KBM-7 (cell line): ENCODE measurements at regions not wholly inside any gene's neighbourhood (a gene's known extent, or its start where the extent isn't known, plus 50 kb on each side); places are given as distances from the start of the nearest gene placed in this dataset.
"Not testable (repeated sequence)": the region's sequence is repeated elsewhere in the genome, so short reads cannot be mapped to it uniquely, and the experiment has no call there.

Source experiments
- DNase-seq: peaks from one replicate; pipeline ENCODE4 v3.0.0-alpha.2; 2015
- in situ Hi-C: fragments of 300-500 bp; cut with MboI; formaldehyde crosslinking; loops from 2 replicates; pipeline ENCODE4 v1.14.3; 2020; ENCODE audit warnings: low sequenced_read_pairs, low pct_unique_long_range_greater_than_20kb, mixed read lengths

DNA sequence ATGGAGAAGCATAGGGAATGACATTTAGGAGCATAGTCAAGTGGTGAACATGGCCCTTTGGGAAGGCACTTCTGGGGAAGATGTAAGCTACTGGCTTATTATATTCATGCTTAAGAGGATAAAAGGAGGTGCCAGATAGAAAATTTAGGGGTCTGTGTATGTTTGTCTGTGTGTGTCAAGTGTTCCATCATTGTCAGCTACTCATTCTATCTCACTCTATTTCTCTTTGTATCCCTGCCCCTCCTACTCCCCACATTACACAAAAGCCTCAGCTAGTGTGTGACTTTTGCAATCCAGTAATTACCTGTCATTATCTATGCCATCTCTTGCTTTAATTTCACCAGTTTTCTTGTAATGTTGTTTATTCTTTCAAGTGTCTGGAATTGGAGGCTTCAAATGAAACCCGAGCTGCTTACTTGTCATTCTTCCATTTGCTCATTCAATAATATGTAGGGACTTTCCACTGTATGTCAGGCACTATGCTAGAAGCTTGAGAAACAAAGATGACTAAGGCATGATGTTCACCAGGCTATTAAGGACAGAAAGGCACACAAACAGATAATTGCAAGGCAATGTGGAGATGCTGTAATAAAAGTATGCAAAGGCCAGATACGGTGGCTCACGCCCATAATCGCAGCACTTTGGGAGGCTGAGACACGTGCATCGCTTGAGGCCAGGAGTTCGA is 229.8 kb upstream of the TEX13C start:
- no peak for DNase-seq
- in situ Hi-C loops = no loop called here

DNA sequence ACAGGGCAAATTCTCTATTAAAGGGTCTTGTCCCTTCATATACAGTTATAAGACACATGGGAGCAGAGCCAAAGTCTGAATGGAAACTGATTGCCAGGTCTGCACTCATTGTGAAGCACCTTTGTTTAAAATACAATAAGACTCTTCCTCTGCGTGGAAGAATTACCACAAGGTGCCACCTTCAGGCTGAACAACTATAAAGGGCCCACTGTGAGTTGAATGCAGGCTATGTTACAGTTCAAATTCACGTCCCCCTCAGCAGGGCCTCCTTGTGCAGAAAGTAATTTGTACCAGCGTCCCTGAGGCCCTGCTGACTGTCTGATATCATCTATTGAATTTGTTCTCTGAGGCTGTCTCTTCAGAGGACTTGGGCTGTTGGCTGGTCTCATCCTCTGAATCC is 225.8 kb upstream of the TEX13C start:
- in situ Hi-C loops = no loop called here
- no peak for DNase-seq

GRCh38 chrX:125094901-125095300 is 224.8 kb upstream of the TEX13C start:
- DNase-seq = no peak
- in situ Hi-C loops = no loop called here

DNA sequence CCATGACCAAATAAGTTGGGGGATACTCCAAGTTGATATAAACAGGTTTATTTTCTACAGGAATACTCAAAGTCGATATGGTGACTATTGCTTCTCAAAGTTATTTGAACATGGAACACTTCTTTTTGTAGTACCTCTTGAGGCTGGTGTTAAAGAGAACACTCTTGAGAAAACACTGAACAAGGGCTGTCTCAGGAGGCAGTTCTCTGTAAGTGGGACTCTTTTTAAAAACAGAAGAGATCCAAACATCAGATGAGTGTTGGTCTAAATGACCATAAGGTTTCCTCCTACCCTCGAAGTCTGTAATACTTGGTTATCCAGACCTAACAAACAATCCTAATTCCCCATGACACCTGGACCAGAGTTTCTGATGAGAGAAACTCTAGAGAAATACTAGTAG is 223.2 kb upstream of the TEX13C start:
- DNase-seq = no peak
- in situ Hi-C loops = no loop called here

DNA sequence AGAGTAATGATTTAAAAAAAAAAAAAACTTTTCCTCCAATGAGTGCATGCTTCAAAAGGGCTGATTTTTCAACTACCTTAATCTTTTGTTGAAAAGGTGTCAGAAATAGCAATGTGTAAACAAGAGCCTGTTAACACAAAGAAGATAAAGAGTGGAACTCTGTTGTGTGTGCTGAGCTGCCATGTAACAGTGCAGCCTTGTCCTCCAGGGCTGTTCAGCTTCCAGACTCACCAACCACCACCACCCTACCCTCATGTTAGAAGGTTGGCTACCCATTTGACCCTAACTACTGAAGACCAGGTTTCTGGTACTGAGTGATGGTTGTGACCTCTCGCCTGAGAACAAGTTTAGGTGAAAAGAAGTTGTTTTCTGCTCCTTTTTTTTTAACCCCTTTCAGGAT is 222.8 kb upstream of the TEX13C start:
- DNase-seq = no peak
- in situ Hi-C loops = no loop called here

GRCh38 chrX:125101971-125102755 is 217.5 kb upstream of the TEX13C start:
- in situ Hi-C loops = no loop called here
- DNase-seq = no peak

DNA sequence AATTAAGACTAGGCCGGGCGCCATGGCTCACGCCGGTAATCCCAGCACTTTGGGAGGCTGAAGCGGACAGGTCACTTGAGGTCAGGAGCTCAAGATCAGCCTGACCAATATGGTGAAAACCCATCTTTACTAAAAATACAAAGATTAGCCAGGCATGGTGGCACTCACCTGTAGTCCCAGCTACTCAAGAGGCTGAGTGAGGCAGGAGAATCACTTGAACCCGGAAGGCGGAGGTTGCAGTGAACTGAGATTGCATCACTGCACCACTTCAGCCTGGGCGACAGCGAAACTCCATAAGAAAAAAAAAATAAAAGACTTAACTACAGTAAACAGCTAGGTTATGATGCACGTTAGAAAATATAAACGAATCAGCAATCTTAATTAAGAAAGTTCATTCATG is 216.0 kb upstream of the TEX13C start:
- no peak for DNase-seq
- in situ Hi-C loops = no loop called here

- in situ Hi-C loops = no loop called here
- DNase-seq = no peak
Measured at GRCh38 chrX:125108921-125109320, 210.8 kb upstream of the TEX13C start.

- in situ Hi-C loops = no loop called here
- peak; percentile 39 for DNase-seq
Measured at GRCh38 chrX:125131164-125131563, 188.5 kb upstream of the TEX13C start.

DNA sequence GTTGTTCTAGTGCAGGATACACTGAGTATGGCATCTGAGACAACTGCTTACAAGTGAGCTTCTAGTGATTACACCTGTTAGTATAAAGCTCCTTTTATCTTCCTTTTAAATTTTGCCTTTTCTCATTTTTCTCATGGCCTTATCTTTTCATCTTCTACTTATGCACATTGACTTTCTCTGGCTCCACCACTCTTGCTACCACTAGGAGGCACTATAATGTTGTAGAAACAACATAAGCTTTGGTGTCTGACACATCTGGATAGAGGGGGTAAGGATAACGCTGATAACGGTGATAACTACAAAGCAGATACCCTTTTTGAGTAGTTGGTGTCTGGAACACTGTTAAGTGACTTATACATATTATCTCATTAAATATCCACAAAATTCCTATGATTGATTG is 187.4 kb upstream of the TEX13C start:
- DNase-seq = peak; percentile 40
- in situ Hi-C loops = no loop called here

DNA sequence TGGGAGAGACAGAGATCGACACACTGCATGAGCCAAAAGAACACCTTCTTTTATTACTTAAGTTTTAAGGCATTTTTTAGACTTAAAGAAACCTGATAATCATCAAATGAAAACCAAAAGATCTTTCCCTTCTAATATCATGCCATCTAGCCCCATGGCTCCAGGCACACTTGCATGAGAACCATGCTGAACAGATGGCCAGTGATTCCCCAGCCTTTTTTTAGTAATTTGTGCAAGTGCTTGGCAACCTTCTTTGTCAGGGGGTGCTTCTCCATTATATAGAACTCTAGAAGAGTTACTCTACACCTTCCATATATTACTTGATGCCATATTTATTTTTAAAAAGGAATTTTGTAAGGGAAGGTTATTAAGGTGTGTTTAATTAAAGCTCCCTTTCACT is 182.2 kb upstream of the TEX13C start:
- no peak for DNase-seq
- in situ Hi-C loops = no loop called here

GRCh38 chrX:125150231-125150630 is 169.4 kb upstream of the TEX13C start:
- in situ Hi-C loops = no loop called here
- no peak for DNase-seq

DNA sequence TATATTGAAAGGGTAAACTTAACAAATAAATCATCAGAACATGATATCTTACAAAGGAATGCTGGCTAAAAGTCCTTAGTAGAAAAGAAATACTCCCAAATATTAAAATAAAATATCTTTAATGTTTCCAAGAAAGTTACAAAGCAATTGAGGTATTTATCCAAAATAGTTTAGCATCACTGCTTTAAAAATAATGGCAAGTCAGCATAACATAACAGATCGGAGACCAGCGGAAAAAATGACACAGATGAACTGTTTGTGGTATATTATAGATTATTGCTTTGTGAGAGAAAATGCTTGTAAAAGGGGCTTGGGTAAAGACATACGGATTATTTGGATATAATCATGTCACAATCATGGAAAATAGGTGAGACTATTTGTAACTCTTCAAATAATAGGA is 168.5 kb upstream of the TEX13C start:
- DNase-seq = no peak
- in situ Hi-C loops = no loop called here

GRCh38 chrX:125152011-125152410 is 167.7 kb upstream of the TEX13C start:
- in situ Hi-C loops = no loop called here
- no peak for DNase-seq

GRCh38 chrX:125153621-125154020 is 166.1 kb upstream of the TEX13C start:
- in situ Hi-C loops = no loop called here
- no peak for DNase-seq

GRCh38 chrX:125154288-125155257 is 165.1 kb upstream of the TEX13C start:
- in situ Hi-C loops, DNase-seq: not testable (repeated sequence)

- in situ Hi-C loops, DNase-seq: not testable (repeated sequence)
Measured at GRCh38 chrX:125155296-125156033, 164.2 kb upstream of the TEX13C start.

DNA sequence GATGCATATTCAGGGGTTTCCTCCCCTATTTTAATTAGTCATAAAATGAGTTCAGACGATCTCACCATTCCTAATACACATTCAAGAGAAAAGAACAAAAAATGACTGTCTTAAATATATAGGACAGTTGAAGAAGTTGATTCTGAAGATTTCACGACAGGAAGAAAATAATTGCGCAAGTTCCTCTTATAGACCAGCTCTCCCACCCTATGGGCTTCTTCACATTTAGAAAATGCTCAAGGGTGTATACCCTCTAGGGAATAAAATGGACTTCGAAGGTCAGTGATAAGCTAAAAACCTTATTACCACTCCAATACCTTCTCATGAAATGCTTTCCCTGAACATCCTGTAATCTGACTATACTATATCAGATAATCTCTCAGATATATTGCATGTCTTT is 149.2 kb upstream of the TEX13C start:
- in situ Hi-C loops = no loop called here
- DNase-seq = peak; percentile 1

DNA sequence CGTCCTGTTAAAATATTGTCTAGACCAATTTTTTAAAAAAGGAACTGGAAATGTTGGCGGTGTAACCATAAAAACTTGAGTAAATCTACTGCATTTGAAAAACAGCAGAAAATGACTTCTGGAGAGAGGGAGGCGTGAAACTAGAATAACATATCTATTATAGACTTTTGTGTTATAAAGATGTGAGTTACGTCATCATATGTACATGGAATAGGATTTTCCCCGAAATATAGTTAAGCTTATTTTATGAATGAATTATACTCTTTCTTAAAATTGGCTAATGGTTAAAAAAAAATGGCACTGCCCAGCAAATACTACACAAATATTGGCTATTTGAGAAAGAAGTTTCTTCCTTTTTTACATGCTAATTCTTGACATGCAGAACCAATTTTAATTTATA is 147.1 kb upstream of the TEX13C start:
- in situ Hi-C loops = no loop called here
- DNase-seq = no peak
